HL-60/S4 treated with retinoic acid at 250 ng/mL for 4 days and 3 days (cell line): ENCODE measurements at regions not wholly inside any gene's neighbourhood (a gene's known extent, or its start where the extent isn't known, plus 50 kb on each side); places are given as distances from the start of the nearest gene placed in this dataset.
"Not testable (repeated sequence)": the region's sequence is repeated elsewhere in the genome, so short reads cannot be mapped to it uniquely, and the experiment has no call there.

Source experiments
- in situ Hi-C: fragments of 300-500 bp; cut with MboI; formaldehyde crosslinking; loops from 2 replicates; pipeline ENCODE4 v1.7.0; 2022; ENCODE audit warnings: low sequenced_read_pairs

GRCh38 chr3:150357923-150358607 is 50.0 kb upstream of the TSC22D2 start:
- in situ Hi-C loops, result no loop called here

- in situ Hi-C loops, result no loop called here
These were observed 51.0 kb upstream of the TSC22D2 start for GRCh38 chr3:150357140-150357539.

- in situ Hi-C loops, result no loop called here
These were observed 52.5 kb upstream of the TSC22D2 start for GRCh38 chr3:150355574-150355973.

- in situ Hi-C loops, result no loop called here
These were observed 55.2 kb upstream of the TSC22D2 start for GRCh38 chr3:150352931-150353330.

- in situ Hi-C loops, result no loop called here
These were observed 56.7 kb upstream of the TSC22D2 start for GRCh38 chr3:150351398-150351797.

- in situ Hi-C loops, result no loop called here
These were observed 58.6 kb upstream of the TSC22D2 start for GRCh38 chr3:150349314-150350097.

GRCh38 chr3:150348500-150348899 is 59.6 kb upstream of the TSC22D2 start:
- in situ Hi-C loops, result no loop called here

- in situ Hi-C loops, result no loop called here
These were observed 60.9 kb upstream of the TSC22D2 start for GRCh38 chr3:150346981-150347863.

- in situ Hi-C loops, result no loop called here
These were observed 61.8 kb upstream of the TSC22D2 start for GRCh38 chr3:150346266-150346665.

- in situ Hi-C loops, result no loop called here
These were observed 63.0 kb upstream of the TSC22D2 start for GRCh38 chr3:150345021-150345538.

GRCh38 chr3:150344079-150344759 is 63.9 kb upstream of the TSC22D2 start:
- in situ Hi-C loops, result no loop called here

GRCh38 chr3:150342896-150343467 is 65.1 kb upstream of the TSC22D2 start:
- in situ Hi-C loops, result no loop called here

- in situ Hi-C loops, result no loop called here
These were observed 66.2 kb upstream of the TSC22D2 start for GRCh38 chr3:150341891-150342290.

GRCh38 chr3:150336363-150336762 is 71.7 kb upstream of the TSC22D2 start:
- in situ Hi-C loops, result not testable (repeated sequence)

- in situ Hi-C loops, result no loop called here
These were observed 72.5 kb upstream of the TSC22D2 start for GRCh38 chr3:150335631-150336030.

GRCh38 chr3:150334974-150335373 is 73.1 kb upstream of the TSC22D2 start:
- in situ Hi-C loops, result no loop called here

GRCh38 chr3:150333477-150333876 is 74.6 kb upstream of the TSC22D2 start:
- in situ Hi-C loops, result no loop called here

- in situ Hi-C loops, result no loop called here
These were observed 76.0 kb upstream of the TSC22D2 start for GRCh38 chr3:150331978-150332568.

- in situ Hi-C loops, result no loop called here
These were observed 77.2 kb upstream of the TSC22D2 start for GRCh38 chr3:150330872-150331271.

GRCh38 chr3:150330174-150330573 is 77.9 kb upstream of the TSC22D2 start:
- in situ Hi-C loops, result no loop called here
